Liver (tissue), 3 donors: ENCODE measurements at regions not wholly inside any gene's neighbourhood (a gene's known extent, or its start where the extent isn't known, plus 50 kb on each side); places are given as distances from the start of the nearest gene placed in this dataset.

Experiments
- EGR1 ChIP-seq, 2 donors: IDR thresholded peaks; 2 replicates each; pipeline ENCODE4 v1.6.1; 2016 to 2018; ENCODE audit warnings: antibody characterized with exemption in 2 of 2, low read depth in 2 of 2
- GABPA ChIP-seq, 2 donors: IDR thresholded peaks in 1 of 2; conservative IDR thresholded peaks in 1 of 2; 2 replicates each; pipeline ENCODE4 v1.6.1; 2016; ENCODE audit warnings: antibody characterized with exemption in 2 of 2, mild to moderate bottlenecking in 1 of 2, moderate library complexity in 1 of 2
- HNF4G ChIP-seq: IDR thresholded peaks from 2 replicates; pipeline ENCODE4 v1.6.1; 2016; ENCODE audit warnings: antibody characterized with exemption
- RAD21 ChIP-seq, 2 donors: IDR thresholded peaks; 2 replicates each; pipeline ENCODE4 v1.6.1; 2016; ENCODE audit warnings: antibody characterized with exemption in 2 of 2, mild to moderate bottlenecking in 2 of 2
- RXRA ChIP-seq, 2 donors: IDR thresholded peaks; 2 replicates each; pipeline ENCODE4 v1.6.1; 2017 to 2018; ENCODE audit warnings: antibody characterized with exemption in 2 of 2, mild to moderate bottlenecking in 1 of 2
- TAF1 ChIP-seq: conservative IDR thresholded peaks from 2 replicates; pipeline ENCODE4 v1.6.1; 2016; ENCODE audit warnings: antibody characterized with exemption, mild to moderate bottlenecking
- YY1 ChIP-seq: IDR thresholded peaks from 2 replicates; pipeline ENCODE4 v1.6.1; 2016; ENCODE audit warnings: antibody characterized with exemption, mild to moderate bottlenecking
- TF ChIP-seq, protein P1 (sequence below): IDR thresholded peaks from 2 replicates; pipeline ENCODE4 v1.6.1; 2016; ENCODE audit warnings: antibody characterized with exemption
- TF ChIP-seq, protein P2 (sequence below): fragments of 150-350 bp; IDR thresholded peaks from 2 replicates; pipeline ENCODE4 v1.5.1; 2017; ENCODE audit warnings: improper control_type of control experiment, low read depth, low read length; ENCODE audit not compliant: missing input control
- TF ChIP-seq, protein P3 (sequence below): IDR thresholded peaks from 2 replicates; pipeline ENCODE4 v1.6.1; 2016; ENCODE audit warnings: antibody characterized with exemption, mild to moderate bottlenecking
- TF ChIP-seq, protein P4 (sequence below): IDR thresholded peaks from 2 replicates; pipeline ENCODE4 v1.6.1; 2016; ENCODE audit warnings: antibody characterized with exemption
- TF ChIP-seq, protein P5 (sequence below): IDR thresholded peaks from 2 replicates; pipeline ENCODE4 v1.6.1; 2016; ENCODE audit warnings: antibody characterized with exemption
- donor health status: healthy.
- donor health status: healthy.

DNA sequence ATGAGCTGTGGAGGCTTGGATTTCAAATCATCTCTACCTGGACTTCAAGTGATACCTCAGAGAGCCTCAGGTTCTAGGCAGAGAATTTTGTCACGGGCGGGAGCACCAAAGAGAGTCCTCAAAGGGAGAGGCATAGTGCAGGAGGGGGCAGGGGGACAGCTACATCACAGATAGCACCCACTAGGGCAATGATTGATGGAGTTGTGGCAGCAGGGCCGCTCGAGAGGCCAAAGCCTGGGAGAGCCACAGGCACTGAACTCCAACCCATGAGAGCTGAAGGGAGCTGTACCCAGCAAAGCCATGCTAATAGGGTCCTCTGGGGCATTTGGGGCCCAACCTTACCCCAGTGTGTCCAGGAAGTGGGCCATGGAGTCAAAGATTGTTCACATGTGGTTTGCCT is 232.0 kb upstream of the PCDH15 start:
- TF ChIP-seq, protein P1, sequence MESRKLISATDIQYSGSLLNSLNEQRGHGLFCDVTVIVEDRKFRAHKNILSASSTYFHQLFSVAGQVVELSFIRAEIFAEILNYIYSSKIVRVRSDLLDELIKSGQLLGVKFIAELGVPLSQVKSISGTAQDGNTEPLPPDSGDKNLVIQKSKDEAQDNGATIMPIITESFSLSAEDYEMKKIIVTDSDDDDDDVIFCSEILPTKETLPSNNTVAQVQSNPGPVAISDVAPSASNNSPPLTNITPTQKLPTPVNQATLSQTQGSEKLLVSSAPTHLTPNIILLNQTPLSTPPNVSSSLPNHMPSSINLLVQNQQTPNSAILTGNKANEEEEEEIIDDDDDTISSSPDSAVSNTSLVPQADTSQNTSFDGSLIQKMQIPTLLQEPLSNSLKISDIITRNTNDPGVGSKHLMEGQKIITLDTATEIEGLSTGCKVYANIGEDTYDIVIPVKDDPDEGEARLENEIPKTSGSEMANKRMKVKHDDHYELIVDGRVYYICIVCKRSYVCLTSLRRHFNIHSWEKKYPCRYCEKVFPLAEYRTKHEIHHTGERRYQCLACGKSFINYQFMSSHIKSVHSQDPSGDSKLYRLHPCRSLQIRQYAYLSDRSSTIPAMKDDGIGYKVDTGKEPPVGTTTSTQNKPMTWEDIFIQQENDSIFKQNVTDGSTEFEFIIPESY = no peak
- TF ChIP-seq YY1 (no peak), HNF4G (no peak), RXRA (IDR thresholded peaks at IDR 0.05) (no peak), RAD21 (IDR thresholded peaks at IDR 0.05) (no peak), EGR1 (IDR thresholded peaks at IDR 0.05; ENCODE audit: low read depth in 2 of 2) (no peak), GABPA (IDR thresholded peaks at IDR 0.05 in 1 of 2, conservative IDR thresholded peaks at IDR 0.05 in 1 of 2) (no peak), TAF1 (no peak)
- TF ChIP-seq, protein P2, sequence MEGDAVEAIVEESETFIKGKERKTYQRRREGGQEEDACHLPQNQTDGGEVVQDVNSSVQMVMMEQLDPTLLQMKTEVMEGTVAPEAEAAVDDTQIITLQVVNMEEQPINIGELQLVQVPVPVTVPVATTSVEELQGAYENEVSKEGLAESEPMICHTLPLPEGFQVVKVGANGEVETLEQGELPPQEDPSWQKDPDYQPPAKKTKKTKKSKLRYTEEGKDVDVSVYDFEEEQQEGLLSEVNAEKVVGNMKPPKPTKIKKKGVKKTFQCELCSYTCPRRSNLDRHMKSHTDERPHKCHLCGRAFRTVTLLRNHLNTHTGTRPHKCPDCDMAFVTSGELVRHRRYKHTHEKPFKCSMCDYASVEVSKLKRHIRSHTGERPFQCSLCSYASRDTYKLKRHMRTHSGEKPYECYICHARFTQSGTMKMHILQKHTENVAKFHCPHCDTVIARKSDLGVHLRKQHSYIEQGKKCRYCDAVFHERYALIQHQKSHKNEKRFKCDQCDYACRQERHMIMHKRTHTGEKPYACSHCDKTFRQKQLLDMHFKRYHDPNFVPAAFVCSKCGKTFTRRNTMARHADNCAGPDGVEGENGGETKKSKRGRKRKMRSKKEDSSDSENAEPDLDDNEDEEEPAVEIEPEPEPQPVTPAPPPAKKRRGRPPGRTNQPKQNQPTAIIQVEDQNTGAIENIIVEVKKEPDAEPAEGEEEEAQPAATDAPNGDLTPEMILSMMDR = no peak
- TF ChIP-seq, protein P3, sequence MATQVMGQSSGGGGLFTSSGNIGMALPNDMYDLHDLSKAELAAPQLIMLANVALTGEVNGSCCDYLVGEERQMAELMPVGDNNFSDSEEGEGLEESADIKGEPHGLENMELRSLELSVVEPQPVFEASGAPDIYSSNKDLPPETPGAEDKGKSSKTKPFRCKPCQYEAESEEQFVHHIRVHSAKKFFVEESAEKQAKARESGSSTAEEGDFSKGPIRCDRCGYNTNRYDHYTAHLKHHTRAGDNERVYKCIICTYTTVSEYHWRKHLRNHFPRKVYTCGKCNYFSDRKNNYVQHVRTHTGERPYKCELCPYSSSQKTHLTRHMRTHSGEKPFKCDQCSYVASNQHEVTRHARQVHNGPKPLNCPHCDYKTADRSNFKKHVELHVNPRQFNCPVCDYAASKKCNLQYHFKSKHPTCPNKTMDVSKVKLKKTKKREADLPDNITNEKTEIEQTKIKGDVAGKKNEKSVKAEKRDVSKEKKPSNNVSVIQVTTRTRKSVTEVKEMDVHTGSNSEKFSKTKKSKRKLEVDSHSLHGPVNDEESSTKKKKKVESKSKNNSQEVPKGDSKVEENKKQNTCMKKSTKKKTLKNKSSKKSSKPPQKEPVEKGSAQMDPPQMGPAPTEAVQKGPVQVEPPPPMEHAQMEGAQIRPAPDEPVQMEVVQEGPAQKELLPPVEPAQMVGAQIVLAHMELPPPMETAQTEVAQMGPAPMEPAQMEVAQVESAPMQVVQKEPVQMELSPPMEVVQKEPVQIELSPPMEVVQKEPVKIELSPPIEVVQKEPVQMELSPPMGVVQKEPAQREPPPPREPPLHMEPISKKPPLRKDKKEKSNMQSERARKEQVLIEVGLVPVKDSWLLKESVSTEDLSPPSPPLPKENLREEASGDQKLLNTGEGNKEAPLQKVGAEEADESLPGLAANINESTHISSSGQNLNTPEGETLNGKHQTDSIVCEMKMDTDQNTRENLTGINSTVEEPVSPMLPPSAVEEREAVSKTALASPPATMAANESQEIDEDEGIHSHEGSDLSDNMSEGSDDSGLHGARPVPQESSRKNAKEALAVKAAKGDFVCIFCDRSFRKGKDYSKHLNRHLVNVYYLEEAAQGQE = no peak
- TF ChIP-seq, protein P4, sequence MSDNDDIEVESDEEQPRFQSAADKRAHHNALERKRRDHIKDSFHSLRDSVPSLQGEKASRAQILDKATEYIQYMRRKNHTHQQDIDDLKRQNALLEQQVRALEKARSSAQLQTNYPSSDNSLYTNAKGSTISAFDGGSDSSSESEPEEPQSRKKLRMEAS = no peak
- TF ChIP-seq, protein P5, sequence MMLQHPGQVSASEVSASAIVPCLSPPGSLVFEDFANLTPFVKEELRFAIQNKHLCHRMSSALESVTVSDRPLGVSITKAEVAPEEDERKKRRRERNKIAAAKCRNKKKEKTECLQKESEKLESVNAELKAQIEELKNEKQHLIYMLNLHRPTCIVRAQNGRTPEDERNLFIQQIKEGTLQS = no peak
